OCI-LY7 (cell line): ENCODE measurements at regions not wholly inside any gene's neighbourhood (a gene's known extent, or its start where the extent isn't known, plus 50 kb on each side); places are given as distances from the start of the nearest gene placed in this dataset.

Experiments used
- BruUV-seq: library from RNA; stranded (reverse); fragments of 400-500 nt; replicated peaks from 2 replicates; lab custom pipeline; 2021; lab: Mats Ljungman, UMichigan
- CTCF ChIA-PET: fragments of 300-600 bp; sonication (Branson Sonifier 250); formaldehyde crosslinking; loops from one replicate; lab custom pipeline; 2022; ENCODE audit warnings: antibody characterized with exemption; ENCODE audit not compliant: unreplicated experiment; lab: Charles Lee
- POLR2A ChIA-PET: fragments of 300-600 bp; sonication (Branson Sonifier 250); formaldehyde crosslinking; loops from one replicate; lab custom pipeline; 2022; ENCODE audit warnings: antibody characterized with exemption; lab: Charles Lee
- DNase-seq: peaks from one replicate; pipeline ENCODE4 v3.0.0-alpha.2; 2015; ENCODE audit warnings: low spot score
- H2AFZ ChIP-seq: fragments of 200-600 bp; sonication (generic), shearing (Covaris generic); 2 replicates; pipeline ENCODE4 v1.6.1; 2014; ENCODE audit warnings: mild to moderate bottlenecking, antibody characterized with exemption, low read length, moderate library complexity
- H3K27ac ChIP-seq: fragments of 200-600 bp; sonication (generic); 2 replicates; pipeline ENCODE4 v1.5.1; 2014; ENCODE audit warnings: mixed run types, low read depth, mild to moderate bottlenecking, moderate library complexity, low read length, inconsistent platforms; ENCODE audit not compliant: poor library complexity, severe bottlenecking
- H3K36me3 ChIP-seq: fragments of 200-600 bp; sonication (generic); 2 replicates; pipeline ENCODE4 v1.6.1; 2014; ENCODE audit warnings: mild to moderate bottlenecking, antibody characterized with exemption, low read length, moderate library complexity, mixed read lengths; ENCODE audit not compliant: insufficient read depth
- H3K4me1 ChIP-seq: fragments of 200-600 bp; sonication (generic); 2 replicates; pipeline ENCODE4 v1.5.1; 2014; ENCODE audit warnings: mild to moderate bottlenecking, low read length; ENCODE audit not compliant: insufficient read depth, poor library complexity, severe bottlenecking
- H3K4me2 ChIP-seq: fragments of 200-600 bp; sonication (generic); 2 replicates; pipeline ENCODE4 v1.6.1; 2014; ENCODE audit warnings: mild to moderate bottlenecking, low read length
- H3K4me3 ChIP-seq: fragments of 200-600 bp; sonication (generic); 2 replicates; pipeline ENCODE4 v1.5.1; 2014; ENCODE audit warnings: mild to moderate bottlenecking, low read depth, low read length; ENCODE audit not compliant: poor library complexity, severe bottlenecking
- H3K79me2 ChIP-seq: fragments of 200-600 bp; sonication (generic); 2 replicates; pipeline ENCODE4 v1.6.1; 2016; ENCODE audit warnings: low read depth, mild to moderate bottlenecking, low read length, moderate library complexity, mixed read lengths; ENCODE audit not compliant: insufficient read depth
- H3K9me2 ChIP-seq: fragments of 200-600 bp; sonication (generic); 2 replicates; pipeline ENCODE4 v1.6.1; 2016; ENCODE audit warnings: mild to moderate bottlenecking, low read length, mixed read lengths; ENCODE audit not compliant: insufficient read depth
- H3K9me3 ChIP-seq: fragments of 200-600 bp; sonication (generic); 2 replicates; pipeline ENCODE4 v1.6.1; 2014; ENCODE audit warnings: mild to moderate bottlenecking, mixed run types, low read length, mixed read lengths
- H4K20me1 ChIP-seq: fragments of 200-600 bp; sonication (generic); 2 replicates; pipeline ENCODE4 v1.6.1; 2014; ENCODE audit warnings: mild to moderate bottlenecking, antibody characterized with exemption, low read length, moderate library complexity, mixed read lengths; ENCODE audit not compliant: insufficient read depth
- EZH2phosphoT487 ChIP-seq: fragments of 200-600 bp; sonication (generic); IDR thresholded peaks from 2 replicates; pipeline ENCODE4 v1.6.1; 2018; ENCODE audit warnings: low read depth, borderline replicate concordance, mild to moderate bottlenecking, mixed run types, antibody characterized with exemption, low read length, moderate library complexity, mixed read lengths
- intact Hi-C: fragments of 100-400 bp; cut with micrococcal nuclease; formaldehyde crosslinking; loops from one replicate; pipeline ENCODE4 v1.10.0; 2022; ENCODE audit not compliant: unreplicated experiment
- TF ChIP-seq, protein P1 (sequence below): fragments of 200-600 bp; sonication (generic); conservative IDR thresholded peaks from 2 replicates; pipeline ENCODE4 v1.5.1; 2014; ENCODE audit warnings: mild to moderate bottlenecking, antibody characterized with exemption, low read length, moderate library complexity, mixed read lengths

DNA sequence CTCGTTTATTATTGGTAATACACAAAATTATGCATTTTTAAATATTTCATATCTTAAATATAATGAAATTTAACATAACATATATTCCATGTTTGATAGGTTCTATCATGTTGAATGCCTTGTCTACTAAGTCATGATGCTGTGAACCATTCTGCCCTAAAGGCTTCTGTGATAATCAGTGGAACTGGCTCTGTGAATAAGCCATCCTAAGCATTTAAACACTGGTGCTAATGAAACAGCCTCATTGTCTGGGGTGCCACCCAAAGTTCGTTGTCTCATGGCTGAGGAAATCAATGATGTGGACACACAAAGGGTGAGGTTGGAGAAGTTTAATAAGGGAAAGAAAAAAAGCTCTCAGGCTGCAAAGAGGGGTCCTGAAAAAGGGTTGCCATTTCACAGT is 264.7 kb upstream of the ZRANB2 start:
- intact Hi-C loops, result no loop called here
- Histone ChIP-seq H3K79me2 (no peaks in the 10 kb centered on the region), H3K4me2 (no peak overlapping the region), H3K4me1 (no peaks in the 10 kb centered on the region), H3K9me2 (no peaks in the 10 kb centered on the region), H2AFZ (no peak overlapping the region), H4K20me1 (no peaks in the 10 kb centered on the region), H3K36me3 (no peaks in the 10 kb centered on the region), H3K9me3 (no peaks in the 10 kb centered on the region; the same call in 1 of the 2 replicates), H3K4me3 (no peak overlapping the region), H3K27ac (no peak overlapping the region)
- no TSS peak for BruUV-seq
- CTCF ChIA-PET, result no interaction called here
- no peak for DNase-seq
- TF ChIP-seq EZH2phosphoT487, result no peak
- TF ChIP-seq, protein P1, sequence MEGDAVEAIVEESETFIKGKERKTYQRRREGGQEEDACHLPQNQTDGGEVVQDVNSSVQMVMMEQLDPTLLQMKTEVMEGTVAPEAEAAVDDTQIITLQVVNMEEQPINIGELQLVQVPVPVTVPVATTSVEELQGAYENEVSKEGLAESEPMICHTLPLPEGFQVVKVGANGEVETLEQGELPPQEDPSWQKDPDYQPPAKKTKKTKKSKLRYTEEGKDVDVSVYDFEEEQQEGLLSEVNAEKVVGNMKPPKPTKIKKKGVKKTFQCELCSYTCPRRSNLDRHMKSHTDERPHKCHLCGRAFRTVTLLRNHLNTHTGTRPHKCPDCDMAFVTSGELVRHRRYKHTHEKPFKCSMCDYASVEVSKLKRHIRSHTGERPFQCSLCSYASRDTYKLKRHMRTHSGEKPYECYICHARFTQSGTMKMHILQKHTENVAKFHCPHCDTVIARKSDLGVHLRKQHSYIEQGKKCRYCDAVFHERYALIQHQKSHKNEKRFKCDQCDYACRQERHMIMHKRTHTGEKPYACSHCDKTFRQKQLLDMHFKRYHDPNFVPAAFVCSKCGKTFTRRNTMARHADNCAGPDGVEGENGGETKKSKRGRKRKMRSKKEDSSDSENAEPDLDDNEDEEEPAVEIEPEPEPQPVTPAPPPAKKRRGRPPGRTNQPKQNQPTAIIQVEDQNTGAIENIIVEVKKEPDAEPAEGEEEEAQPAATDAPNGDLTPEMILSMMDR, result no peak
- POLR2A ChIA-PET, result interaction anchor here (0.7 kb wide), 1 partner anchor 57 kb away, joined by 3 read pairs; no protein-coding TSS in a partner anchor

DNA sequence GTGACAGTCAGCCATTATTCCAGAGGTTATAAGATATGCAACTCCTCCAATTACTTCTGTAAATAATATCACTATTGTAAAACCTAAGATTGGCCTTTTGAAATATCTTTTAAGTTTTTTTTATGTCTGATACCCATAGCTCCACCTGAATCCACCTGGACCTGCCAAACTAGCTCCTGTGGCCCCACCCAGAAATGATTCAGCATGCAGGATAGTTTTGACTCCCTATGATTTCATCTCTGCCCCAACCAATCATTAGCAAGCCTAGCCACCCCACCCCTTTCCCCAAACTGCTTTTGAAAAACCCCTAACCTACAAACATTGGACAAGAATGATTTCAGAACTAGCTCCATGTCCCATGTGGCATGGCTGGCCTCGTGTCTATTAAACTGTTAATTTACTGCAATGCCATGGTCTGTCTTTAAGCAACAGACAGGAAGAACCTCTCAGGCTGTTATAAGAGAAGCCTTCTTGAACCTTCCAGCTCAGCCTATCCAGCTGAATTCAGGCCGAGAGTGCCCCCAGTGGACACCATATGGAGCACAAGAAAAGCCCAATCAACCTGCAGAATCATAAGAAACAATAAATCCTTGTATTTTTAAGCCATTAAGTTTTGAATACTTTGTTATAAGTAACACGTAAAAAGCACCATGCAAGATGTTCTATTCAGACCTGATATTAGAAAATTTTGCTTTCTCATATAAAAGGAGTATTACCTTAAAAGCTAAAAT is 263.0 kb upstream of the ZRANB2 start:
- H3K9me3 ChIP-seq, result peaks cover 16% of the 10 kb centered on the region; the same call in 1 of the 2 replicates
- peak; percentile 0 for DNase-seq
- no peak overlapping the region for H2AFZ ChIP-seq
- H3K4me2 ChIP-seq, result no peak overlapping the region
- H3K4me3 ChIP-seq, result no peak overlapping the region
- TF ChIP-seq, protein P1, result peak; percentile 61
- TF ChIP-seq EZH2phosphoT487, result no peak
- H3K79me2 ChIP-seq, result no peaks in the 10 kb centered on the region
- ChIA-PET POLR2A (interaction anchor here (0.7 kb wide), 1 partner anchor 106 kb away, joined by 3 read pairs; no protein-coding TSS in a partner anchor), CTCF (no interaction called here)
- H3K4me1 ChIP-seq, result no peaks in the 10 kb centered on the region
- intact Hi-C loops, result no loop called here
- no TSS peak for BruUV-seq
- H3K27ac ChIP-seq, result no peak overlapping the region
- H4K20me1 ChIP-seq, result no peaks in the 10 kb centered on the region
- H3K9me2 ChIP-seq, result no peaks in the 10 kb centered on the region
- no peaks in the 10 kb centered on the region for H3K36me3 ChIP-seq

DNA sequence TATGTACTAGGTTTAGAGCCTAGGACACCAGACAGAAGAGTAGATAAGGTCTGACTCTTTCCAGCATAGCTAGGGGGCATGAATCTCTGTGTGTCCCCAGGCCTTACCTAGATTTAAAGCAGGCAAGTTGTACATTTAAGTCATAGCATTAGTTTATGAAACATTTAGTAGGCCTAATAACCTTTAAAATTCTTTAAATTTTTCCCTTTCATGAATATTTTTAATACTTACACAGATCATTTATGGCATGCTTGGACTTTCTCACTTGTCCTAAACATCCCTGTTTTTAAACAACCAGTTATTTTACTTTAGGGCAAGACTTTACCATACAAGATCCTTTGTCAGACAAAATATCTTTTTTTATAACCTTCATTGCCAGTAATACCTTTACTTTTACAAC is 258.4 kb upstream of the ZRANB2 start:
- peak; percentile 39 for DNase-seq
- ChIA-PET CTCF (no interaction called here), POLR2A (no interaction called here)
- no peak for TF ChIP-seq EZH2phosphoT487
- TF ChIP-seq, protein P1, result no peak
- Histone ChIP-seq H3K4me1 (no peaks in the 10 kb centered on the region), H2AFZ (no peak overlapping the region), H3K79me2 (no peaks in the 10 kb centered on the region), H3K27ac (no peak overlapping the region), H3K9me3 (peaks cover 23% of the 10 kb centered on the region; the same call in 1 of the 2 replicates), H3K36me3 (no peaks in the 10 kb centered on the region), H3K9me2 (no peaks in the 10 kb centered on the region), H3K4me2 (no peak overlapping the region), H3K4me3 (no peak overlapping the region), H4K20me1 (no peaks in the 10 kb centered on the region)
- intact Hi-C loops, result no loop called here
- no TSS peak for BruUV-seq
